ENCODE measurements at regions not wholly inside any gene's neighbourhood (a gene's known extent, or its start where the extent isn't known, plus 50 kb on each side); places are given as distances from the start of the nearest gene placed in this dataset.
"Not testable (repeated sequence)": the region's sequence is repeated elsewhere in the genome, so short reads cannot be mapped to it uniquely, and the experiment has no call there.

- DNase-seq; H3K27me3 ChIP-seq (ENCODE audit: insufficient read depth in 3 of 3, low read length in 2 of 3); intact Hi-C loops (cut with DNase I); ATAC-seq; H3K4me3 ChIP-seq; H3K9me3 ChIP-seq; H3K36me3 ChIP-seq (ENCODE audit: insufficient read depth in 1 of 2, low read depth in 1 of 2); H3K27ac ChIP-seq; H3K4me1 ChIP-seq: not testable (repeated sequence)
- WGBS, 3 donors: 81 to 90% (median 88%) methylated on average over 9 of the region's 9 CpGs
Observed at GRCh38 chr10:29363930-29364329, 75.1 kb downstream of the LYZL1 start.

- ATAC-seq; H3K9me3 ChIP-seq; H3K4me3 ChIP-seq; H3K36me3 ChIP-seq (ENCODE audit: insufficient read depth in 1 of 2, low read depth in 1 of 2); DNase-seq; H3K27me3 ChIP-seq (ENCODE audit: insufficient read depth in 3 of 3, low read length in 2 of 3); intact Hi-C loops (cut with DNase I); H3K27ac ChIP-seq: not testable (repeated sequence)
- 91 to 96% (median 94%) methylated on average over 24 to 27 of the region's 27 CpGs for WGBS, 3 donors
- H3K4me1 ChIP-seq: peaks cover 17% of the 10 kb centered on the region
Observed at GRCh38 chr10:29366206-29366605, 77.3 kb downstream of the LYZL1 start.

- H3K27ac ChIP-seq: no peak overlapping the region
- no peak for TF ChIP-seq CTCF (IDR thresholded peaks at IDR 0.05)
- peaks cover 0 to 1% (median 0%) of the 10 kb centered on the region in 3 donors for H3K27me3 ChIP-seq (ENCODE audit: insufficient read depth in 3 of 3, low read length in 2 of 3)
- no peaks in the 10 kb centered on the region for H3K9me3 ChIP-seq
- H3K36me3 ChIP-seq (ENCODE audit: insufficient read depth in 1 of 2, low read depth in 1 of 2): no peaks in the 10 kb centered on the region
- H3K4me1 ChIP-seq: peaks cover 17% of the 10 kb centered on the region
- peak overlapping the region; percentile 25 for H3K4me3 ChIP-seq
- intact Hi-C loops (cut with DNase I): no loop called here
- 40 to 45% (median 40%) methylated on average over 5 of the region's 5 CpGs for WGBS, 3 donors
- DNase-seq: no peak
- peak in 3 of 4 donors; percentile 27 to 40 (median 38) for ATAC-seq
Observed at GRCh38 chr10:29369419-29369818, 80.5 kb downstream of the LYZL1 start.

- H3K4me3 ChIP-seq: peak overlapping the region; percentile 25
- no peak for TF ChIP-seq CTCF (IDR thresholded peaks at IDR 0.05)
- intact Hi-C loops (cut with DNase I): no loop called here
- no peak overlapping the region for H3K27ac ChIP-seq
- 15 to 25% (median 21%) methylated on average over 17 of the region's 17 CpGs for WGBS, 3 donors
- no peaks in the 10 kb centered on the region for H3K36me3 ChIP-seq (ENCODE audit: insufficient read depth in 1 of 2, low read depth in 1 of 2)
- H3K27me3 ChIP-seq (ENCODE audit: insufficient read depth in 3 of 3, low read length in 2 of 3): peaks cover 0 to 1% (median 0%) of the 10 kb centered on the region in 3 donors
- ATAC-seq (peak; percentile 50 to 91 (median 84)), DNase-seq (no peak)
- H3K9me3 ChIP-seq: no peaks in the 10 kb centered on the region
- peaks cover 17% of the 10 kb centered on the region for H3K4me1 ChIP-seq
Observed at GRCh38 chr10:29370097-29371092, 81.5 kb downstream of the LYZL1 start.

GRCh38 chr10:29372920-29373319 is 84.0 kb downstream of the LYZL1 start:
- no peak overlapping the region for H3K4me3 ChIP-seq
- peaks cover 17% of the 10 kb centered on the region for H3K4me1 ChIP-seq
- ATAC-seq (no peak), DNase-seq (no peak)
- no peaks in the 10 kb centered on the region for H3K36me3 ChIP-seq (ENCODE audit: insufficient read depth in 1 of 2, low read depth in 1 of 2)
- no peak for TF ChIP-seq CTCF (IDR thresholded peaks at IDR 0.05)
- no peak overlapping the region for H3K27ac ChIP-seq
- no peaks in the 10 kb centered on the region for H3K9me3 ChIP-seq
- 77 to 92% (median 85%) methylated on average over 5 of the region's 5 CpGs for WGBS, 3 donors
- intact Hi-C loops (cut with DNase I): no loop called here
- no peaks in the 10 kb centered on the region for H3K27me3 ChIP-seq (ENCODE audit: insufficient read depth in 3 of 3, low read length in 2 of 3)

Data from psoas muscle (tissue), 7 donors.